LNCAP (cell line): ENCODE measurements at regions not wholly inside any gene's neighbourhood (a gene's known extent, or its start where the extent isn't known, plus 50 kb on each side); places are given as distances from the start of the nearest gene placed in this dataset.

Source experiments
- CTCF ChIP-seq: fragments of 450-650 bp; IDR thresholded peaks from 2 replicates; pipeline ENCODE4 v1.5.1; 2017; ENCODE audit warnings: mild to moderate bottlenecking

- TF ChIP-seq CTCF, result no peak
These were observed 1340.9 kb upstream of the TMEM132C start for GRCh38 chr12:126926023-126926594.

- TF ChIP-seq CTCF, result no peak
These were observed 1336.7 kb upstream of the TMEM132C start for GRCh38 chr12:126930234-126930633.

GRCh38 chr12:126932156-126932555 is 1334.8 kb upstream of the TMEM132C start:
- TF ChIP-seq CTCF, result no peak

- no peak for TF ChIP-seq CTCF
These were observed 1331.5 kb upstream of the TMEM132C start for GRCh38 chr12:126935435-126935834.

- TF ChIP-seq CTCF, result no peak
These were observed 1330.7 kb upstream of the TMEM132C start for GRCh38 chr12:126936181-126936851.

- TF ChIP-seq CTCF, result no peak
These were observed 1329.5 kb upstream of the TMEM132C start for GRCh38 chr12:126937431-126937830.

- TF ChIP-seq CTCF, result no peak
These were observed 1322.3 kb upstream of the TMEM132C start for GRCh38 chr12:126944684-126945083.
